OCI-LY7 (cell line): ENCODE measurements at regions not wholly inside any gene's neighbourhood (a gene's known extent, or its start where the extent isn't known, plus 50 kb on each side); places are given as distances from the start of the nearest gene placed in this dataset.

Source experiments
- BruUV-seq: library from RNA; stranded (reverse); fragments of 400-500 nt; replicated peaks from 2 replicates; lab custom pipeline; 2021; lab: Mats Ljungman, UMichigan
- CTCF ChIA-PET: fragments of 300-600 bp; sonication (Branson Sonifier 250); formaldehyde crosslinking; loops from one replicate; lab custom pipeline; 2022; ENCODE audit warnings: antibody characterized with exemption; ENCODE audit not compliant: unreplicated experiment; lab: Charles Lee
- POLR2A ChIA-PET: fragments of 300-600 bp; sonication (Branson Sonifier 250); formaldehyde crosslinking; loops from one replicate; lab custom pipeline; 2022; ENCODE audit warnings: antibody characterized with exemption; lab: Charles Lee
- DNase-seq: peaks from one replicate; pipeline ENCODE4 v3.0.0-alpha.2; 2015; ENCODE audit warnings: low spot score
- H2AFZ ChIP-seq: fragments of 200-600 bp; sonication (generic), shearing (Covaris generic); 2 replicates; pipeline ENCODE4 v1.6.1; 2014; ENCODE audit warnings: mild to moderate bottlenecking, antibody characterized with exemption, low read length, moderate library complexity
- H3K27ac ChIP-seq: fragments of 200-600 bp; sonication (generic); 2 replicates; pipeline ENCODE4 v1.5.1; 2014; ENCODE audit warnings: mixed run types, low read depth, mild to moderate bottlenecking, moderate library complexity, low read length, inconsistent platforms; ENCODE audit not compliant: poor library complexity, severe bottlenecking
- H3K36me3 ChIP-seq: fragments of 200-600 bp; sonication (generic); 2 replicates; pipeline ENCODE4 v1.6.1; 2014; ENCODE audit warnings: mild to moderate bottlenecking, antibody characterized with exemption, low read length, moderate library complexity, mixed read lengths; ENCODE audit not compliant: insufficient read depth
- H3K4me1 ChIP-seq: fragments of 200-600 bp; sonication (generic); 2 replicates; pipeline ENCODE4 v1.5.1; 2014; ENCODE audit warnings: mild to moderate bottlenecking, low read length; ENCODE audit not compliant: insufficient read depth, poor library complexity, severe bottlenecking
- H3K4me2 ChIP-seq: fragments of 200-600 bp; sonication (generic); 2 replicates; pipeline ENCODE4 v1.6.1; 2014; ENCODE audit warnings: mild to moderate bottlenecking, low read length
- H3K4me3 ChIP-seq: fragments of 200-600 bp; sonication (generic); 2 replicates; pipeline ENCODE4 v1.5.1; 2014; ENCODE audit warnings: mild to moderate bottlenecking, low read depth, low read length; ENCODE audit not compliant: poor library complexity, severe bottlenecking
- H3K79me2 ChIP-seq: fragments of 200-600 bp; sonication (generic); 2 replicates; pipeline ENCODE4 v1.6.1; 2016; ENCODE audit warnings: low read depth, mild to moderate bottlenecking, low read length, moderate library complexity, mixed read lengths; ENCODE audit not compliant: insufficient read depth
- H3K9me2 ChIP-seq: fragments of 200-600 bp; sonication (generic); 2 replicates; pipeline ENCODE4 v1.6.1; 2016; ENCODE audit warnings: mild to moderate bottlenecking, low read length, mixed read lengths; ENCODE audit not compliant: insufficient read depth
- H3K9me3 ChIP-seq: fragments of 200-600 bp; sonication (generic); 2 replicates; pipeline ENCODE4 v1.6.1; 2014; ENCODE audit warnings: mild to moderate bottlenecking, mixed run types, low read length, mixed read lengths
- H4K20me1 ChIP-seq: fragments of 200-600 bp; sonication (generic); 2 replicates; pipeline ENCODE4 v1.6.1; 2014; ENCODE audit warnings: mild to moderate bottlenecking, antibody characterized with exemption, low read length, moderate library complexity, mixed read lengths; ENCODE audit not compliant: insufficient read depth
- CTCF ChIP-seq: fragments of 200-600 bp; sonication (generic); conservative IDR thresholded peaks from 2 replicates; pipeline ENCODE4 v1.5.1; 2014; ENCODE audit warnings: mild to moderate bottlenecking, antibody characterized with exemption, low read length, moderate library complexity, mixed read lengths
- EZH2phosphoT487 ChIP-seq: fragments of 200-600 bp; sonication (generic); IDR thresholded peaks from 2 replicates; pipeline ENCODE4 v1.6.1; 2018; ENCODE audit warnings: low read depth, borderline replicate concordance, mild to moderate bottlenecking, mixed run types, antibody characterized with exemption, low read length, moderate library complexity, mixed read lengths
- intact Hi-C: fragments of 100-400 bp; cut with micrococcal nuclease; formaldehyde crosslinking; loops from one replicate; pipeline ENCODE4 v1.10.0; 2022; ENCODE audit not compliant: unreplicated experiment

GRCh38 chr10:129231821-129232220 lies 235.2 kb upstream of the MGMT start:
- Histone ChIP-seq H4K20me1 (no peaks in the 10 kb centered on the region), H3K4me2 (no peak overlapping the region), H3K9me2 (no peaks in the 10 kb centered on the region), H3K79me2 (no peaks in the 10 kb centered on the region), H3K4me3 (no peak overlapping the region), H3K9me3 (no peaks in the 10 kb centered on the region), H3K27ac (no peak overlapping the region), H2AFZ (no peak overlapping the region), H3K4me1 (no peaks in the 10 kb centered on the region), H3K36me3 (no peaks in the 10 kb centered on the region)
- ChIA-PET POLR2A (interaction anchor here (0.6 to 0.8 kb wide), 2 partner anchors 33 to 208 kb away, joined by 3 to 4 read pairs; no protein-coding TSS in a partner anchor), CTCF (no interaction called here)
- TF ChIP-seq CTCF, result peak; percentile 55
- TF ChIP-seq EZH2phosphoT487, result no peak
- no peak for DNase-seq
- no TSS peak for BruUV-seq
- intact Hi-C loops, result no loop called here

GRCh38 chr10:129233351-129234148 lies 233.5 kb upstream of the MGMT start:
- Histone ChIP-seq H3K79me2 (no peaks in the 10 kb centered on the region), H3K4me3 (no peak overlapping the region), H3K4me1 (no peaks in the 10 kb centered on the region), H3K36me3 (no peaks in the 10 kb centered on the region), H2AFZ (no peak overlapping the region), H3K4me2 (no peak overlapping the region), H3K27ac (no peak overlapping the region), H3K9me3 (no peaks in the 10 kb centered on the region), H4K20me1 (no peaks in the 10 kb centered on the region), H3K9me2 (no peaks in the 10 kb centered on the region)
- no peak for TF ChIP-seq CTCF
- no peak for TF ChIP-seq EZH2phosphoT487
- ChIA-PET CTCF (no interaction called here), POLR2A (no interaction called here)
- no TSS peak for BruUV-seq
- DNase-seq, result no peak
- intact Hi-C loops, result no loop called here

GRCh38 chr10:129236274-129236691 lies 230.8 kb upstream of the MGMT start:
- H3K79me2 ChIP-seq, result no peaks in the 10 kb centered on the region
- no TSS peak for BruUV-seq
- POLR2A ChIA-PET, result interaction anchor here (1.0 kb wide), 1 partner anchor 8 kb away, joined by 3 read pairs; no protein-coding TSS in a partner anchor

More at GRCh38 chr10:129236274-129236691, 230.8 kb upstream of the MGMT start:
- Histone ChIP-seq H2AFZ (no peak overlapping the region), H3K4me3 (no peak overlapping the region), H3K36me3 (no peaks in the 10 kb centered on the region), H3K4me1 (no peaks in the 10 kb centered on the region), H3K9me2 (no peaks in the 10 kb centered on the region), H3K27ac (no peak overlapping the region), H3K9me3 (no peaks in the 10 kb centered on the region), H3K4me2 (no peak overlapping the region), H4K20me1 (no peaks in the 10 kb centered on the region)
- TF ChIP-seq CTCF, result no peak
- no peak for TF ChIP-seq EZH2phosphoT487
- no peak for DNase-seq
- intact Hi-C loops, result no loop called here
- CTCF ChIA-PET, result no interaction called here
